ENCODE measurements at regions not wholly inside any gene's neighbourhood (a gene's known extent, or its start where the extent isn't known, plus 50 kb on each side); places are given as distances from the start of the nearest gene placed in this dataset.

GRCh38 chr17:62913991-62914570 lies 52.0 kb upstream of the TANC2 start:
- H3K36me3 Mint-ChIP-seq (ENCODE audit: low read depth), result peaks cover 4% of the 10 kb centered on the region
- H3K9me3 Mint-ChIP-seq, result peaks cover 17% of the 10 kb centered on the region
- TF ChIP-seq, protein P1, sequence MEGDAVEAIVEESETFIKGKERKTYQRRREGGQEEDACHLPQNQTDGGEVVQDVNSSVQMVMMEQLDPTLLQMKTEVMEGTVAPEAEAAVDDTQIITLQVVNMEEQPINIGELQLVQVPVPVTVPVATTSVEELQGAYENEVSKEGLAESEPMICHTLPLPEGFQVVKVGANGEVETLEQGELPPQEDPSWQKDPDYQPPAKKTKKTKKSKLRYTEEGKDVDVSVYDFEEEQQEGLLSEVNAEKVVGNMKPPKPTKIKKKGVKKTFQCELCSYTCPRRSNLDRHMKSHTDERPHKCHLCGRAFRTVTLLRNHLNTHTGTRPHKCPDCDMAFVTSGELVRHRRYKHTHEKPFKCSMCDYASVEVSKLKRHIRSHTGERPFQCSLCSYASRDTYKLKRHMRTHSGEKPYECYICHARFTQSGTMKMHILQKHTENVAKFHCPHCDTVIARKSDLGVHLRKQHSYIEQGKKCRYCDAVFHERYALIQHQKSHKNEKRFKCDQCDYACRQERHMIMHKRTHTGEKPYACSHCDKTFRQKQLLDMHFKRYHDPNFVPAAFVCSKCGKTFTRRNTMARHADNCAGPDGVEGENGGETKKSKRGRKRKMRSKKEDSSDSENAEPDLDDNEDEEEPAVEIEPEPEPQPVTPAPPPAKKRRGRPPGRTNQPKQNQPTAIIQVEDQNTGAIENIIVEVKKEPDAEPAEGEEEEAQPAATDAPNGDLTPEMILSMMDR (IDR thresholded peaks at IDR 0.05), result no peak
- H3K27me3 Mint-ChIP-seq (ENCODE audit: low read depth, poor library complexity), result peaks cover 2% of the 10 kb centered on the region
- H3K4me3 Mint-ChIP-seq, result no peak overlapping the region
- H3K4me1 Mint-ChIP-seq, result peaks cover 43% of the 10 kb centered on the region
- no peak overlapping the region for H3K27ac Mint-ChIP-seq
- DNase-seq, result no peak

- TF ChIP-seq, protein P1 (IDR thresholded peaks at IDR 0.05), result no peak
- no peak for DNase-seq
- H3K36me3 Mint-ChIP-seq (ENCODE audit: low read depth), result peaks cover 4% of the 10 kb centered on the region
- H3K4me1 Mint-ChIP-seq, result peaks cover 28% of the 10 kb centered on the region
- peaks cover 17% of the 10 kb centered on the region for H3K9me3 Mint-ChIP-seq
- no peak overlapping the region for H3K27ac Mint-ChIP-seq
- no peak overlapping the region for H3K4me3 Mint-ChIP-seq
- peaks cover 2% of the 10 kb centered on the region for H3K27me3 Mint-ChIP-seq (ENCODE audit: low read depth, poor library complexity)
Measured at GRCh38 chr17:62912363-62912762, 53.7 kb upstream of the TANC2 start.

GRCh38 chr17:62911114-62911513 lies 54.9 kb upstream of the TANC2 start:
- Mint-ChIP-seq H3K27ac (no peak overlapping the region), H3K9me3 (peaks cover 17% of the 10 kb centered on the region), H3K36me3 (ENCODE audit: low read depth) (peaks cover 4% of the 10 kb centered on the region), H3K4me3 (no peak overlapping the region), H3K4me1 (peaks cover 23% of the 10 kb centered on the region), H3K27me3 (ENCODE audit: low read depth, poor library complexity) (peaks cover 2% of the 10 kb centered on the region)
- no peak for DNase-seq
- TF ChIP-seq, protein P1 (IDR thresholded peaks at IDR 0.05), result no peak

DNA sequence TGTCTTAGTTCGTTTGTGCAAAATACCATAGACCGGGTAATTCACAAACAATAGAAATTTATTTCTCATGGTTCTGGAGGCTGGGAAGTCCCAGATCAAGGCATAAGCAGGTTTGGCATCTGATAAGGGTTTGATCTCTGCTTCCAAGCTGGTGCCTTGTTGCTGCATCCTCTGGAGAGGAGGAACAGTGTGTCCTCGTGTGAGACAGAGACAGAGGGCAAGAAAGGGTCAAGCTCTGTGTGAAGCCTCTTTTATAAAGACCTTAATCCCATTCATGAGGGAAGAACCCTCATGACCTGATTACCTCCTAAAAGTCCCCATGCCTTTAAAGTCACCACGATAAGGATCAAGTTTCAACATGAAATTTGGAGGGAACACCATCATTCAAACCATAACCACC lies 55.8 kb upstream of the TANC2 start:
- H3K4me3 Mint-ChIP-seq, result no peak overlapping the region

DNA sequence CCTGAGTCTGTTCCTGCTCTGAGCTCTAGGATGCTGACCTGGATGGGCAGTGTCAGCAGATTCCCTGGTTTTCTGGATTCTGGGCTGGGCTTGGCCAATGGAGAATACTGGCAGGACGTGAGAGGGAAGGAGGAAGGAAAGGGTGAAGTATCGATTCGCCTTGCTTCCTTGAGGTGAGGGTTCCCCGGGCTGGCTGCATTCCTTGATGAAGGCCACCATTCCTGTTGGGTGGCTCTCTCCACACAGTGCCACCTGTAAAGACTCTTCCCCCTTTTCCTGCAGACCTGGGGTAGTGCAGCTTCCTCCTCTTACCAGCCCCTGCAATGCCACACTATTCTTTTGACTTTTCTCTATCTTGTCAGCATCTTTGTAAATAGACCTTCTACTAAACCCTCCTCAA lies 58.1 kb upstream of the TANC2 start:
- TF ChIP-seq, protein P1 (IDR thresholded peaks at IDR 0.05), result no peak
- H3K27ac Mint-ChIP-seq, result peak overlapping the region; percentile 9
- peaks cover 4% of the 10 kb centered on the region for H3K36me3 Mint-ChIP-seq (ENCODE audit: low read depth)
- no peak for DNase-seq
- H3K27me3 Mint-ChIP-seq (ENCODE audit: low read depth, poor library complexity), result no peaks in the 10 kb centered on the region
- peaks cover 14% of the 10 kb centered on the region for H3K4me1 Mint-ChIP-seq
- H3K9me3 Mint-ChIP-seq, result peaks cover 17% of the 10 kb centered on the region
- H3K4me3 Mint-ChIP-seq, result no peak overlapping the region

More for the DNA sequence above, 55.8 kb upstream of the TANC2 start:
- no peak overlapping the region for H3K27ac Mint-ChIP-seq
- H3K36me3 Mint-ChIP-seq (ENCODE audit: low read depth), result peaks cover 4% of the 10 kb centered on the region
- peaks cover under 1% of the 10 kb centered on the region for H3K27me3 Mint-ChIP-seq (ENCODE audit: low read depth, poor library complexity)
- no peak for DNase-seq
- TF ChIP-seq, protein P1 (IDR thresholded peaks at IDR 0.05), result no peak
- peaks cover 23% of the 10 kb centered on the region for H3K4me1 Mint-ChIP-seq
- H3K9me3 Mint-ChIP-seq, result peaks cover 17% of the 10 kb centered on the region

GRCh38 chr17:62906881-62907280 lies 59.2 kb upstream of the TANC2 start:
- H3K27me3 Mint-ChIP-seq (ENCODE audit: low read depth, poor library complexity), result no peaks in the 10 kb centered on the region

More at GRCh38 chr17:62906881-62907280, 59.2 kb upstream of the TANC2 start:
- H3K4me3 Mint-ChIP-seq, result no peak overlapping the region
- TF ChIP-seq, protein P1 (IDR thresholded peaks at IDR 0.05), result no peak
- DNase-seq, result no peak
- H3K27ac Mint-ChIP-seq, result no peak overlapping the region
- H3K36me3 Mint-ChIP-seq (ENCODE audit: low read depth), result no peaks in the 10 kb centered on the region
- H3K4me1 Mint-ChIP-seq, result peaks cover 18% of the 10 kb centered on the region
- H3K9me3 Mint-ChIP-seq, result peaks cover 8% of the 10 kb centered on the region
